ENCODE measurements at regions not wholly inside any gene's neighbourhood (a gene's known extent, or its start where the extent isn't known, plus 50 kb on each side); places are given as distances from the start of the nearest gene placed in this dataset.

DNA sequence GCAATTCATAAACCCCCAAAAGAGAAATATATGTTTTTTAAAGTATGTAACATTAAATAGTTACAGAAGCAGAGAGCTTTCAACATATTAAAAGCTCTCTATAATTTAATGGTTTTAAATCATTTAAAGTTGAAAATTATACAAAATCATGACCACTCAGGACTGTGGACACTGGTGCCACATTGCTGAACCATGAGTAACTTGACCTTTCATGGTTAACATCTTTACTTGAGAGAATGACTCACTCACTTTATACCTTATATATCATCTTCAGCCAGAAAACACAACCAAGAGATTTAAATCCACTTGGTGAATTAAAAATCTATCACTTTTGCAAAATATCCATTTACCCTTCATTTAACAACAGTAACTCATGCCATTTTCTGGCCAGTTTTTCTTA, 584.3 kb upstream of the SMIM31 start:
- peaks cover 0 to 3% (median 0%) of the 10 kb centered on the region in 4 donors for H3K9me3 ChIP-seq (ENCODE audit: control insufficient read depth in 4 of 4, low read length in 3 of 4)
- TF ChIP-seq JUND (IDR thresholded peaks at IDR 0.05) (no peak), YY1 (IDR thresholded peaks at IDR 0.05) (no peak), TAF1 (conservative IDR thresholded peaks at IDR 0.05) (no peak), HNF4G (IDR thresholded peaks at IDR 0.05) (no peak)
- TF ChIP-seq, protein P1, sequence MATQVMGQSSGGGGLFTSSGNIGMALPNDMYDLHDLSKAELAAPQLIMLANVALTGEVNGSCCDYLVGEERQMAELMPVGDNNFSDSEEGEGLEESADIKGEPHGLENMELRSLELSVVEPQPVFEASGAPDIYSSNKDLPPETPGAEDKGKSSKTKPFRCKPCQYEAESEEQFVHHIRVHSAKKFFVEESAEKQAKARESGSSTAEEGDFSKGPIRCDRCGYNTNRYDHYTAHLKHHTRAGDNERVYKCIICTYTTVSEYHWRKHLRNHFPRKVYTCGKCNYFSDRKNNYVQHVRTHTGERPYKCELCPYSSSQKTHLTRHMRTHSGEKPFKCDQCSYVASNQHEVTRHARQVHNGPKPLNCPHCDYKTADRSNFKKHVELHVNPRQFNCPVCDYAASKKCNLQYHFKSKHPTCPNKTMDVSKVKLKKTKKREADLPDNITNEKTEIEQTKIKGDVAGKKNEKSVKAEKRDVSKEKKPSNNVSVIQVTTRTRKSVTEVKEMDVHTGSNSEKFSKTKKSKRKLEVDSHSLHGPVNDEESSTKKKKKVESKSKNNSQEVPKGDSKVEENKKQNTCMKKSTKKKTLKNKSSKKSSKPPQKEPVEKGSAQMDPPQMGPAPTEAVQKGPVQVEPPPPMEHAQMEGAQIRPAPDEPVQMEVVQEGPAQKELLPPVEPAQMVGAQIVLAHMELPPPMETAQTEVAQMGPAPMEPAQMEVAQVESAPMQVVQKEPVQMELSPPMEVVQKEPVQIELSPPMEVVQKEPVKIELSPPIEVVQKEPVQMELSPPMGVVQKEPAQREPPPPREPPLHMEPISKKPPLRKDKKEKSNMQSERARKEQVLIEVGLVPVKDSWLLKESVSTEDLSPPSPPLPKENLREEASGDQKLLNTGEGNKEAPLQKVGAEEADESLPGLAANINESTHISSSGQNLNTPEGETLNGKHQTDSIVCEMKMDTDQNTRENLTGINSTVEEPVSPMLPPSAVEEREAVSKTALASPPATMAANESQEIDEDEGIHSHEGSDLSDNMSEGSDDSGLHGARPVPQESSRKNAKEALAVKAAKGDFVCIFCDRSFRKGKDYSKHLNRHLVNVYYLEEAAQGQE (IDR thresholded peaks at IDR 0.05) = no peak
- TF ChIP-seq, protein P2, sequence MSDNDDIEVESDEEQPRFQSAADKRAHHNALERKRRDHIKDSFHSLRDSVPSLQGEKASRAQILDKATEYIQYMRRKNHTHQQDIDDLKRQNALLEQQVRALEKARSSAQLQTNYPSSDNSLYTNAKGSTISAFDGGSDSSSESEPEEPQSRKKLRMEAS (IDR thresholded peaks at IDR 0.05) = no peak
- H3K4me3 ChIP-seq (ENCODE audit: low read depth in 1 of 3, low read length in 3 of 3) = no peak overlapping the region
- no peak for DNase-seq (ENCODE audit: low spot score)
- H3K27ac ChIP-seq (ENCODE audit: low read depth in 1 of 2, low read length in 2 of 2) = no peak overlapping the region
- H3K9ac ChIP-seq (ENCODE audit: low read depth in 1 of 2, low read length in 2 of 2) = no peak overlapping the region
- no peaks in the 10 kb centered on the region for H3K27me3 ChIP-seq (ENCODE audit: control insufficient read depth in 4 of 4, insufficient read depth in 4 of 4, low read length in 3 of 4)
- H3K36me3 ChIP-seq (ENCODE audit: control insufficient read depth in 4 of 4, insufficient read depth in 3 of 4, low read depth in 1 of 4, low read length in 3 of 4) = no peaks in the 10 kb centered on the region
- H3K4me1 ChIP-seq (ENCODE audit: control insufficient read depth in 4 of 4, insufficient read depth in 4 of 4, low read length in 3 of 4) = no peaks in the 10 kb centered on the region

DNA sequence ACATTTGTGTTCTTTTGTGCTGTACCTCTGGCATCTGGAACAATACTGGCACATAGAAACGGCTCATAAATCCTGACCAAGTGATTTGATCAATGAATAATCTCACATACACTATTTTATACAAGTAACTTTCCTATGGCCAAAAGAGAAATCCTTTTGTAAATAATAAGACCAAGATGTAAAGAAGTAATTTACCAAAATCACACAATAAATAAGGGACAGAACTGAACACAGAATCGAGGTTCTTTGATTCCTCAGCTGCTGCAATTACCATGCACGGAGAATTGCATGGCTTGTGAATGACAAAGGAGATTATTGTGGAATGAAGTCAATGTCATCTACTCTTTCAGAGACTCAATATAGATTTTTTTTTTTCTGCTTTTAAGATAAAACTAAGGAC, 576.8 kb upstream of the SMIM31 start:
- no peak overlapping the region for H3K27ac ChIP-seq (ENCODE audit: low read depth in 1 of 2, low read length in 2 of 2)
- H3K4me3 ChIP-seq (ENCODE audit: low read depth in 1 of 3, low read length in 3 of 3) = no peak overlapping the region
- 52% methylated on average over 3 of the region's 3 CpGs for WGBS
- H3K4me1 ChIP-seq (ENCODE audit: control insufficient read depth in 4 of 4, insufficient read depth in 4 of 4, low read length in 3 of 4) = no peaks in the 10 kb centered on the region
- no peak overlapping the region for H3K9ac ChIP-seq (ENCODE audit: low read depth in 1 of 2, low read length in 2 of 2)
- no peaks in the 10 kb centered on the region for H3K36me3 ChIP-seq (ENCODE audit: control insufficient read depth in 4 of 4, insufficient read depth in 3 of 4, low read depth in 1 of 4, low read length in 3 of 4)
- H3K9me3 ChIP-seq (ENCODE audit: control insufficient read depth in 4 of 4, low read length in 3 of 4) = no peaks in the 10 kb centered on the region
- no peaks in the 10 kb centered on the region for H3K27me3 ChIP-seq (ENCODE audit: control insufficient read depth in 4 of 4, insufficient read depth in 4 of 4, low read length in 3 of 4)
- DNase-seq (ENCODE audit: low spot score) = no peak
- TF ChIP-seq, protein P1 (IDR thresholded peaks at IDR 0.05) = no peak
- TF ChIP-seq EGR1 (IDR thresholded peaks at IDR 0.05; ENCODE audit: low read depth in 2 of 2) (no peak), RXRA (IDR thresholded peaks at IDR 0.05) (no peak), FOXA1 (IDR thresholded peaks at IDR 0.05) (no peak), FOXA2 (IDR thresholded peaks at IDR 0.05) (no peak), TAF1 (conservative IDR thresholded peaks at IDR 0.05) (no peak), HNF4G (IDR thresholded peaks at IDR 0.05) (no peak), YY1 (IDR thresholded peaks at IDR 0.05) (no peak), RAD21 (IDR thresholded peaks at IDR 0.05) (no peak), NR2F2 (IDR thresholded peaks at IDR 0.05) (no peak), SP1 (IDR thresholded peaks at IDR 0.05) (no peak)
- TF ChIP-seq, protein P3, sequence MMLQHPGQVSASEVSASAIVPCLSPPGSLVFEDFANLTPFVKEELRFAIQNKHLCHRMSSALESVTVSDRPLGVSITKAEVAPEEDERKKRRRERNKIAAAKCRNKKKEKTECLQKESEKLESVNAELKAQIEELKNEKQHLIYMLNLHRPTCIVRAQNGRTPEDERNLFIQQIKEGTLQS (IDR thresholded peaks at IDR 0.05) = no peak
- TF ChIP-seq, protein P2 (IDR thresholded peaks at IDR 0.05) = no peak
- TF ChIP-seq, protein P4, sequence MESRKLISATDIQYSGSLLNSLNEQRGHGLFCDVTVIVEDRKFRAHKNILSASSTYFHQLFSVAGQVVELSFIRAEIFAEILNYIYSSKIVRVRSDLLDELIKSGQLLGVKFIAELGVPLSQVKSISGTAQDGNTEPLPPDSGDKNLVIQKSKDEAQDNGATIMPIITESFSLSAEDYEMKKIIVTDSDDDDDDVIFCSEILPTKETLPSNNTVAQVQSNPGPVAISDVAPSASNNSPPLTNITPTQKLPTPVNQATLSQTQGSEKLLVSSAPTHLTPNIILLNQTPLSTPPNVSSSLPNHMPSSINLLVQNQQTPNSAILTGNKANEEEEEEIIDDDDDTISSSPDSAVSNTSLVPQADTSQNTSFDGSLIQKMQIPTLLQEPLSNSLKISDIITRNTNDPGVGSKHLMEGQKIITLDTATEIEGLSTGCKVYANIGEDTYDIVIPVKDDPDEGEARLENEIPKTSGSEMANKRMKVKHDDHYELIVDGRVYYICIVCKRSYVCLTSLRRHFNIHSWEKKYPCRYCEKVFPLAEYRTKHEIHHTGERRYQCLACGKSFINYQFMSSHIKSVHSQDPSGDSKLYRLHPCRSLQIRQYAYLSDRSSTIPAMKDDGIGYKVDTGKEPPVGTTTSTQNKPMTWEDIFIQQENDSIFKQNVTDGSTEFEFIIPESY (IDR thresholded peaks at IDR 0.05) = no peak
- TF ChIP-seq, protein P5, sequence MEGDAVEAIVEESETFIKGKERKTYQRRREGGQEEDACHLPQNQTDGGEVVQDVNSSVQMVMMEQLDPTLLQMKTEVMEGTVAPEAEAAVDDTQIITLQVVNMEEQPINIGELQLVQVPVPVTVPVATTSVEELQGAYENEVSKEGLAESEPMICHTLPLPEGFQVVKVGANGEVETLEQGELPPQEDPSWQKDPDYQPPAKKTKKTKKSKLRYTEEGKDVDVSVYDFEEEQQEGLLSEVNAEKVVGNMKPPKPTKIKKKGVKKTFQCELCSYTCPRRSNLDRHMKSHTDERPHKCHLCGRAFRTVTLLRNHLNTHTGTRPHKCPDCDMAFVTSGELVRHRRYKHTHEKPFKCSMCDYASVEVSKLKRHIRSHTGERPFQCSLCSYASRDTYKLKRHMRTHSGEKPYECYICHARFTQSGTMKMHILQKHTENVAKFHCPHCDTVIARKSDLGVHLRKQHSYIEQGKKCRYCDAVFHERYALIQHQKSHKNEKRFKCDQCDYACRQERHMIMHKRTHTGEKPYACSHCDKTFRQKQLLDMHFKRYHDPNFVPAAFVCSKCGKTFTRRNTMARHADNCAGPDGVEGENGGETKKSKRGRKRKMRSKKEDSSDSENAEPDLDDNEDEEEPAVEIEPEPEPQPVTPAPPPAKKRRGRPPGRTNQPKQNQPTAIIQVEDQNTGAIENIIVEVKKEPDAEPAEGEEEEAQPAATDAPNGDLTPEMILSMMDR (IDR thresholded peaks at IDR 0.05; ENCODE audit: low read depth, low read length, missing input control) = no peak

Data from liver (tissue), 8 donors.